ENCODE measurements at regions not wholly inside any gene's neighbourhood (a gene's known extent, or its start where the extent isn't known, plus 50 kb on each side); places are given as distances from the start of the nearest gene placed in this dataset.

DNA sequence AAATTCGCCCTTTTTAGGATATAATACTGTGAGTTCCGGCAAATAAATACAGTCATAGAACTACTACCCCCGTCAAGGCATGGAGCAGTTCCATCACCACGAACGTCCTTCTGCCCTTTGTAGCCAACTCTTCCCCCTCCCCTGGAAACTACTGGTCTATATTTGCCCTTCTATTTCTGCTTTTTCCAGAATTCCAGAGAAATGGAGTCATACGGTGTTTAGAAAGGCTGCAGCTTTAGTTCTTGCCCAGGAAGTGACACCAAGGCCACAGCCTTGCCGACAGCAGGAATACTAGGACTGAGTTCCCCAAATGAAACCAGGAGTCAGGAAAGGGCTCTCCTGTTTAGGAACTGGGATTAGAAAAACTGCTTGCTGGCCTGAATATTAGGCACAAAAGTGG is 291.2 kb downstream of the FAM43A start:
- Histone ChIP-seq H3K27me3 (ENCODE audit: control insufficient read depth in 2 of 2, insufficient read depth in 2 of 2, low read length in 2 of 2) (peaks cover 0 to 4% of the 10 kb centered on the region in 2 donors), H3K27ac (ENCODE audit: low read depth, low read length) (no peak overlapping the region), H3K4me1 (ENCODE audit: control insufficient read depth in 2 of 2, insufficient read depth in 2 of 2, low read length in 2 of 2) (no peaks in the 10 kb centered on the region), H3K9me3 (ENCODE audit: control insufficient read depth in 2 of 3, low read length in 3 of 3) (no peaks in the 10 kb centered on the region), H3K4me3 (ENCODE audit: low read length) (no peak overlapping the region), H3K36me3 (ENCODE audit: control insufficient read depth in 2 of 3, insufficient read depth in 3 of 3, low read length in 3 of 3) (no peaks in the 10 kb centered on the region)
- intact Hi-C loops (cut with micrococcal nuclease): no loop called here
- ATAC-seq (no peak), DNase-seq (no peak)
- peaks cover 0 to 4% (median 0%) of the 10 kb centered on the region in 5 donors for H3K36me3 Mint-ChIP-seq
- H3K9me3 Mint-ChIP-seq: peaks cover 0 to 12% (median 0%) of the 10 kb centered on the region in 11 donors
- H3K4me1 Mint-ChIP-seq: peaks cover 0 to 2% (median 0%) of the 10 kb centered on the region in 7 donors
- ChIA-PET CTCF (no interaction called here), POLR2A (no interaction called here)
- H3K4me3 Mint-ChIP-seq: no peak overlapping the region
- H3K27me3 Mint-ChIP-seq: peaks cover 8 to 36% (median 18%) of the 10 kb centered on the region in 5 donors
- H3K27ac Mint-ChIP-seq: no peak overlapping the region

DNA sequence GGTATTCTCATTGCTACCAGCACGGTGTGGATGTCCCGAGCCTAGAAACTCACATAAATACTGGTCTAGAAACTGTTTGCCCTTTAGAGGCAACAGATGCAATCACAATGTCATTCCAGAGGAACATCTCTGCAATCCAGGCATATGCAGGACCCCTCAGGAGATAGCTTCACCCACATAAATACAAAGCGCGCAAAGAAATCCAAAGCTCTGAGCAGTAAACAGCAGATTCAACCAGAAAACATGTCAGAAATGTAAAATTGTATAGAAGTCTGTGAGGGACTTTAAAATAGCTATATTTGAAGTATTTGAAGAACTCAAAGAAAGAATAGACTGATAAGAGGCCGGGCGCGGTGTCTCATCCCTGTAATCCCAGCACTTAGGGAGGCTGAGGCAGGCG is 291.7 kb downstream of the FAM43A start:
- Mint-ChIP-seq H3K9me3 (peaks cover 0 to 15% (median 2%) of the 10 kb centered on the region in 11 donors), H3K27ac (no peak overlapping the region), H3K4me1 (peaks cover 0 to 2% (median 0%) of the 10 kb centered on the region in 7 donors), H3K36me3 (peaks cover 0 to 6% (median 0%) of the 10 kb centered on the region in 5 donors), H3K4me3 (no peak overlapping the region), H3K27me3 (peaks cover 8 to 32% (median 20%) of the 10 kb centered on the region in 5 donors)
- Histone ChIP-seq H3K4me3 (ENCODE audit: low read length) (no peak overlapping the region), H3K27ac (ENCODE audit: low read depth, low read length) (no peak overlapping the region), H3K36me3 (ENCODE audit: control insufficient read depth in 2 of 3, insufficient read depth in 3 of 3, low read length in 3 of 3) (no peaks in the 10 kb centered on the region), H3K27me3 (ENCODE audit: control insufficient read depth in 2 of 2, insufficient read depth in 2 of 2, low read length in 2 of 2) (peaks cover 0 to 4% of the 10 kb centered on the region in 2 donors), H3K9me3 (ENCODE audit: control insufficient read depth in 2 of 3, low read length in 3 of 3) (no peaks in the 10 kb centered on the region), H3K4me1 (ENCODE audit: control insufficient read depth in 2 of 2, insufficient read depth in 2 of 2, low read length in 2 of 2) (no peaks in the 10 kb centered on the region)
- no peak for DNase-seq
- POLR2A ChIA-PET: no interaction called here
- ATAC-seq: no peak
- CTCF ChIA-PET: no interaction called here
- intact Hi-C loops (cut with micrococcal nuclease): no loop called here

DNA sequence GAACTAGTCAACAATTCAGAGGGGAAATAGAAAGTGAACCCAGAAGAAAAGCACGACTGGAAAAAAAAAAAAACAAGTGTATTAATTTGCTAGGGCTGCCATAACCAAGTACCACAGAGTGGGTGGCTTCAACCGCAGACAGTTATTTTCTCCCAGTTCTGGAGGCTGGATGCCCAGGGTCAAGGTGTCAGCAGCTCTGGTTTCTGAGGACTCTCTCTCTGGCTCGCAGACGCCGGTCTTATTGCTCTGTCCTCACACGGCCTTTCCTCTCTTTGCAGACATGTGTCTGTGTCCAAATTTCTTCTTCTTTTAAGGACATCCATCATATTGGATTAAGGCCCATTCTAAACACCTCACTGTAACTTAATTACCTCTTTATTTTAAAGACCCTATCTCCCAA is 291.8 kb downstream of the XXYLT1 start:
- H3K4me1 ChIP-seq (ENCODE audit: control insufficient read depth in 2 of 2, insufficient read depth in 2 of 2, low read length in 2 of 2): no peaks in the 10 kb centered on the region
- ChIA-PET POLR2A (no interaction called here), CTCF (no interaction called here)
- peaks cover 0 to 4% of the 10 kb centered on the region in 2 donors for H3K27me3 ChIP-seq (ENCODE audit: control insufficient read depth in 2 of 2, insufficient read depth in 2 of 2, low read length in 2 of 2)
- Mint-ChIP-seq H3K27me3 (peaks cover 12 to 23% (median 21%) of the 10 kb centered on the region in 5 donors), H3K4me1 (peaks cover 0 to 2% (median 0%) of the 10 kb centered on the region in 7 donors), H3K27ac (no peak overlapping the region), H3K36me3 (peaks cover 0 to 9% (median 0%) of the 10 kb centered on the region in 5 donors), H3K9me3 (peaks cover 0 to 18% (median 3%) of the 10 kb centered on the region in 11 donors), H3K4me3 (no peak overlapping the region)
- DNase-seq (no peak), ATAC-seq (no peak)
- H3K27ac ChIP-seq (ENCODE audit: low read depth, low read length): no peak overlapping the region
- no peak overlapping the region for H3K4me3 ChIP-seq (ENCODE audit: low read length)
- no peaks in the 10 kb centered on the region for H3K9me3 ChIP-seq (ENCODE audit: control insufficient read depth in 2 of 3, low read length in 3 of 3)
- intact Hi-C loops (cut with micrococcal nuclease): no loop called here
- H3K36me3 ChIP-seq (ENCODE audit: control insufficient read depth in 2 of 3, insufficient read depth in 3 of 3, low read length in 3 of 3): no peaks in the 10 kb centered on the region

DNA sequence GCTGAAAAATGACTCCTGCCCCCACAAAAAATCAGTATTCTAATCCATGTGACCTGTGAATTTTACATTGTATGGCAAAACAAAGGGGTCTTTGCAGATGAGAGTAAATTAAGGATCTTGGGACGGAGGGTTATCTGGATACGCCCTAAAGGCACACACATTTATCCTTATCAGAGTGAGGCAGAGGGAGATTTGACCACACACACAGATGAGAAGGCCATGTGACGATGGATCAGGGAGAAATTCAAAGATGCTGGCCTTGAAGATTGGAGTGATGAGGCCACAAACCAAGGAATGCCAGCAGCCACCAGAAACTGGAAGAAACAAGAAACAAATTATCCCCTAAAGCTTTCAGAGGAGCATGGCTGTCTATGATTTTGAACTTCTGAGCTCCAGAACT is 288.5 kb downstream of the XXYLT1 start:
- ATAC-seq (no peak), DNase-seq (no peak)
- ChIA-PET CTCF (no interaction called here), POLR2A (no interaction called here)
- H3K27ac ChIP-seq (ENCODE audit: low read depth, low read length): no peak overlapping the region
- no peaks in the 10 kb centered on the region for H3K4me1 ChIP-seq (ENCODE audit: control insufficient read depth in 2 of 2, insufficient read depth in 2 of 2, low read length in 2 of 2)
- H3K36me3 Mint-ChIP-seq: peaks cover 0 to 9% (median 0%) of the 10 kb centered on the region in 5 donors
- H3K4me3 Mint-ChIP-seq: no peak overlapping the region
- no peak overlapping the region for H3K27ac Mint-ChIP-seq
- no peaks in the 10 kb centered on the region for H3K27me3 ChIP-seq (ENCODE audit: control insufficient read depth in 2 of 2, insufficient read depth in 2 of 2, low read length in 2 of 2)
- H3K36me3 ChIP-seq (ENCODE audit: control insufficient read depth in 2 of 3, insufficient read depth in 3 of 3, low read length in 3 of 3): no peaks in the 10 kb centered on the region
- H3K27me3 Mint-ChIP-seq: peaks cover 12 to 28% (median 16%) of the 10 kb centered on the region in 5 donors
- H3K9me3 Mint-ChIP-seq: peaks cover 0 to 18% (median 4%) of the 10 kb centered on the region in 11 donors
- intact Hi-C loops (cut with micrococcal nuclease): no loop called here
- peaks cover 0 to 4% (median 0%) of the 10 kb centered on the region in 7 donors for H3K4me1 Mint-ChIP-seq
- H3K4me3 ChIP-seq (ENCODE audit: low read length): no peak overlapping the region
- H3K9me3 ChIP-seq (ENCODE audit: control insufficient read depth in 2 of 3, low read length in 3 of 3): no peaks in the 10 kb centered on the region

DNA sequence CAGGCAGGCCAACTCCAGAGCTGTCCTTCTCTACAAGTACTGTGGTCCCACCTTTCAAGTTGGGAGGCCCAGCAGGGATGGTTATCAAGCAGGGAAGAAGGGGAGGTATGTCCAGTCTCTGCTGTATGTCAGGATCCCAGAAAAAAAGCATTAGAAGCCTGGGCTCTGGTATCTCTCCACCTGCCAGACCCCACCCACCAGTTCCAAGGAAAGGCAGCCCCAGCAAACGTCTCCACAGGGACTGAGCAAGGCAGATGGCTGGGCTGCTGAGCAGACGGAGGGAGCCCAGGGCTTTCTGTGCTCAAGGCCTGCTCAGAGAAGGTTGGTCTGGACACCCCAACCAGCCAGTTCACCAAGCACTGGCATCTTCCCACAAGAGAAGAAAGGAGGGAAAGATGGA is 287.8 kb downstream of the XXYLT1 start:
- Mint-ChIP-seq H3K4me3 (no peak overlapping the region), H3K27me3 (peaks cover 10 to 25% (median 13%) of the 10 kb centered on the region in 5 donors), H3K4me1 (peaks cover 0 to 4% (median 0%) of the 10 kb centered on the region in 7 donors), H3K9me3 (peaks cover 0 to 18% (median 4%) of the 10 kb centered on the region in 11 donors), H3K36me3 (peaks cover 0 to 9% (median 0%) of the 10 kb centered on the region in 5 donors), H3K27ac (no peak overlapping the region)
- Histone ChIP-seq H3K27ac (ENCODE audit: low read depth, low read length) (no peak overlapping the region), H3K4me1 (ENCODE audit: control insufficient read depth in 2 of 2, insufficient read depth in 2 of 2, low read length in 2 of 2) (no peaks in the 10 kb centered on the region), H3K27me3 (ENCODE audit: control insufficient read depth in 2 of 2, insufficient read depth in 2 of 2, low read length in 2 of 2) (no peaks in the 10 kb centered on the region), H3K36me3 (ENCODE audit: control insufficient read depth in 2 of 3, insufficient read depth in 3 of 3, low read length in 3 of 3) (no peaks in the 10 kb centered on the region), H3K4me3 (ENCODE audit: low read length) (no peak overlapping the region), H3K9me3 (ENCODE audit: control insufficient read depth in 2 of 3, low read length in 3 of 3) (no peaks in the 10 kb centered on the region)
- POLR2A ChIA-PET: no interaction called here
- DNase-seq (no peak), ATAC-seq (no peak)
- intact Hi-C loops (cut with micrococcal nuclease): no loop called here
- CTCF ChIA-PET: no interaction called here

DNA sequence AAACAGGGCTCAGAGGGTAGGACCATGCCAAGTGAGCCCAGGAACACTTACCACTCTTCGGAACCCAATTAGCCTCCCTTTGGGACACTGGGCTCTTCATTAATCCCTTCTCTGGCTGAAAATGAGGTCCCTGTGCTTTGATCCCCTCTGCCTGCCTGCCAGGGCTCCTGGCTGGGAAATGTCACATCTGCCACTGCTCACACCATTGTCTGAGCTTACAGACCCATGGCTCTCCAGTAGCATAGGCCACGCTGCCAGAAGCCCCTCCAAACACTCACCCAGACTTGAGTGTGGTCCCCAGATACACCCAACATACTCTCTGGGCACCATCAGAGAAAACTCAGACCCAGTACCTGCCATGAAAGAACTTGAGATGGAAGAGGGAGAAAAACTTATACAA is 287.3 kb downstream of the XXYLT1 start:
- intact Hi-C loops (cut with micrococcal nuclease): no loop called here
- no peak overlapping the region for H3K4me3 ChIP-seq (ENCODE audit: low read length)
- no peaks in the 10 kb centered on the region for H3K27me3 ChIP-seq (ENCODE audit: control insufficient read depth in 2 of 2, insufficient read depth in 2 of 2, low read length in 2 of 2)
- no peak for ATAC-seq
- H3K36me3 ChIP-seq (ENCODE audit: control insufficient read depth in 2 of 3, insufficient read depth in 3 of 3, low read length in 3 of 3): no peaks in the 10 kb centered on the region
- Mint-ChIP-seq H3K4me1 (peaks cover 0 to 4% (median 0%) of the 10 kb centered on the region in 7 donors), H3K27me3 (peaks cover 8 to 21% (median 13%) of the 10 kb centered on the region in 5 donors), H3K36me3 (peaks cover 0 to 9% (median 0%) of the 10 kb centered on the region in 5 donors), H3K27ac (peak overlapping the region in 1 of 9 donors; percentile 21), H3K4me3 (no peak overlapping the region), H3K9me3 (peaks cover 0 to 18% (median 4%) of the 10 kb centered on the region in 11 donors)
- ChIA-PET POLR2A (no interaction called here), CTCF (no interaction called here)
- no peaks in the 10 kb centered on the region for H3K9me3 ChIP-seq (ENCODE audit: control insufficient read depth in 2 of 3, low read length in 3 of 3)
- no peak overlapping the region for H3K27ac ChIP-seq (ENCODE audit: low read depth, low read length)
- no peaks in the 10 kb centered on the region for H3K4me1 ChIP-seq (ENCODE audit: control insufficient read depth in 2 of 2, insufficient read depth in 2 of 2, low read length in 2 of 2)
- DNase-seq: no peak

DNA sequence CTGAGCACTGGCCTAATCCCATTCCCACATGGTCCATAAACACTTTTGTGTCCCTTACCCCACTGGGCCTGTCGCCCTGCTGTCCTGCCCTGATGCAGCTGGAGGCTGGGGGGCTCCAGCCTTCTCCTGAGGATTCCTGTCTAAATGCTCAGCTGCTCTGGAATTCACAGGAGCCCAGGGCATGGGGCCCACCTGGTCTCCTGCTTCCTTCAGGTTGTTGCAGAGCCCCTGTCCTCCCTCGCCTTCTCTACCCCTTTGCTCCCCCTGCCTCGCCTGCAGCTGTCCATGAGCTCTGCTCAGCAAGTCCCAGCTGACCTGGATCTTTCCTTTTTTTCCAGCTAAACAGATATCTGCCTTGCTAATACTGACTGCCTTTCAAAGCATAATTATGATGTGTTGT is 286.9 kb downstream of the XXYLT1 start:
- POLR2A ChIA-PET: no interaction called here
- Histone ChIP-seq H3K27ac (ENCODE audit: low read depth, low read length) (no peak overlapping the region), H3K4me3 (ENCODE audit: low read length) (no peak overlapping the region), H3K9me3 (ENCODE audit: control insufficient read depth in 2 of 3, low read length in 3 of 3) (no peaks in the 10 kb centered on the region), H3K27me3 (ENCODE audit: control insufficient read depth in 2 of 2, insufficient read depth in 2 of 2, low read length in 2 of 2) (no peaks in the 10 kb centered on the region), H3K4me1 (ENCODE audit: control insufficient read depth in 2 of 2, insufficient read depth in 2 of 2, low read length in 2 of 2) (no peaks in the 10 kb centered on the region), H3K36me3 (ENCODE audit: control insufficient read depth in 2 of 3, insufficient read depth in 3 of 3, low read length in 3 of 3) (no peaks in the 10 kb centered on the region)
- Mint-ChIP-seq H3K4me1 (peaks cover 0 to 4% (median 0%) of the 10 kb centered on the region in 7 donors), H3K27me3 (peaks cover 8 to 21% (median 13%) of the 10 kb centered on the region in 5 donors), H3K27ac (no peak overlapping the region), H3K9me3 (peaks cover 0 to 18% (median 4%) of the 10 kb centered on the region in 11 donors), H3K4me3 (no peak overlapping the region), H3K36me3 (peaks cover 0 to 9% (median 0%) of the 10 kb centered on the region in 5 donors)
- ATAC-seq (no peak), DNase-seq (no peak)
- intact Hi-C loops (cut with micrococcal nuclease): no loop called here
- CTCF ChIA-PET: no interaction called here

Data from naive thymus-derived CD4-positive, alpha-beta T cell (primary cell).